K562 (cell line): ENCODE measurements at regions not wholly inside any gene's neighbourhood (a gene's known extent, or its start where the extent isn't known, plus 50 kb on each side); places are given as distances from the start of the nearest gene placed in this dataset.

Source experiments
- ATAC-seq: fragments of 200-7000 bp; cut with Tn5 transposase; 3 replicates; pipeline ENCODE4 v1.9.1; 2020; ENCODE audit warnings: moderate library complexity
- BruUV-seq: library from RNA; stranded (reverse); fragments of 400-500 nt; replicated peaks from 2 replicates; lab custom pipeline; 2021; lab: Mats Ljungman, UMichigan
- CTCF ChIA-PET: fragments of 300-600 bp; formaldehyde crosslinking; extraction: SDS; loops from one replicate; lab custom pipeline; 2021; ENCODE audit warnings: low intra/inter-chr PET ratio; lab: Yijun Ruan, JAX
- POLR2A ChIA-PET: fragments of 300-600, 350-650 bp; sonication (Branson Sonifier 250); formaldehyde crosslinking; extraction: SDS; loops from one replicate; lab custom pipeline; 2021; ENCODE audit warnings: antibody characterized with exemption, inconsistent platforms; lab: Yijun Ruan, JAX
- DNase-seq, 4 experiments: peaks; one replicate each; pipeline versions ENCODE4 v3.0.0 to v3.0.0-alpha.2; 2011 to 2018; ENCODE audit warnings: low spot score in 3 of 4, mixed read lengths in 3 of 4; ENCODE audit errors: extremely low read depth in 1 of 4
- FAIRE-seq: peaks from 2 replicates; lab custom pipeline; 2011; peaks lifted over from hg19 to GRCh38; lab: Jason Lieb, UNC
- H2AFZ ChIP-seq: 2 replicates; pipeline ENCODE4 v1.6.0; 2011; ENCODE audit warnings: low read depth, low read length, control low read depth, inconsistent platforms
- H3K27ac ChIP-seq: fragments of 200-600 bp; 3 replicates; pipeline ENCODE4 v1.8.0; 2011; ENCODE audit warnings: low read depth, mild to moderate bottlenecking, control low read depth, inconsistent platforms, low read length, moderate library complexity, mixed read lengths; ENCODE audit errors: extremely low read depth
- H3K27me3 ChIP-seq, 2 experiments: fragments of 300-600 bp in 1 of 2; 2 replicates in 1 of 2; 3 replicates in 1 of 2; pipeline versions ENCODE4 v1.6.0 to v1.8.0; 2011; ENCODE audit warnings: inconsistent platforms in 2 of 2, low read length in 2 of 2, mild to moderate bottlenecking in 1 of 2, mixed read lengths in 1 of 2, moderate library complexity in 1 of 2; ENCODE audit not compliant: control insufficient read depth in 2 of 2, insufficient read depth in 2 of 2
- H3K36me3 ChIP-seq: fragments of 300-600 bp; 3 replicates; pipeline ENCODE4 v1.8.0; 2011; ENCODE audit warnings: mild to moderate bottlenecking, low read length, inconsistent platforms; ENCODE audit not compliant: control insufficient read depth, insufficient read depth
- H3K4me1 ChIP-seq, 2 experiments: fragments of 200-600 bp in 1 of 2; replicated peaks in 1 of 2; 2 replicates in 1 of 2; 3 replicates in 1 of 2; pipeline versions ENCODE4 v1.5.1 to v1.8.0; 2011; ENCODE audit warnings: inconsistent platforms in 2 of 2, low read length in 2 of 2, mild to moderate bottlenecking in 1 of 2, mixed read lengths in 1 of 2, moderate library complexity in 1 of 2; ENCODE audit not compliant: control insufficient read depth in 2 of 2, insufficient read depth in 2 of 2
- H3K4me2 ChIP-seq: 2 replicates; pipeline ENCODE4 v1.6.1; 2011; ENCODE audit warnings: low read length, control low read depth, inconsistent platforms, mixed read lengths; ENCODE audit not compliant: insufficient read depth
- H3K4me3 ChIP-seq: fragments of 200-600 bp; sonication (generic), shearing (Covaris generic); 2 replicates; pipeline ENCODE4 v1.5.1; 2016; ENCODE audit warnings: control low read depth, inconsistent platforms
- H3K79me2 ChIP-seq: fragments of 200-600 bp; 3 replicates; pipeline ENCODE4 v1.8.0; 2011; ENCODE audit warnings: low read length, inconsistent platforms; ENCODE audit not compliant: control insufficient read depth, insufficient read depth
- H3K9ac ChIP-seq, 2 experiments: 2 replicates each; pipeline versions ENCODE4 v1.6.0 to v1.6.1; 2011; ENCODE audit warnings: low read depth in 2 of 2, low read length in 2 of 2, control low read depth in 1 of 2, inconsistent platforms in 1 of 2, mild to moderate bottlenecking in 1 of 2, mixed read lengths in 1 of 2; ENCODE audit not compliant: insufficient read depth in 1 of 2
- H3K9me1 ChIP-seq: one replicate; pipeline ENCODE4 v1.6.0; 2011; ENCODE audit warnings: inconsistent platforms, mild to moderate bottlenecking, low read length, moderate library complexity; ENCODE audit not compliant: control insufficient read depth, insufficient read depth
- H3K9me3 ChIP-seq: replicated peaks from 2 replicates; pipeline ENCODE4 v1.5.1; 2011; ENCODE audit warnings: low read depth, low read length, inconsistent platforms; ENCODE audit not compliant: control insufficient read depth, insufficient read depth
- H4K20me1 ChIP-seq: replicated peaks from 2 replicates; pipeline ENCODE4 v1.6.1; 2011; ENCODE audit warnings: low read length, inconsistent platforms, mixed read lengths; ENCODE audit not compliant: control insufficient read depth, insufficient read depth
- ETV6 ChIP-seq, 3 experiments: fragments of 150-350 bp in 1 of 3; sonication (generic) in 1 of 3; formaldehyde crosslinking in 1 of 3; IDR thresholded peaks; 2 replicates each; pipeline versions ENCODE4 v1.6.1 to v1.8.0; 2014 to 2022; ENCODE audit warnings: borderline replicate concordance in 2 of 3, low read depth in 2 of 3, antibody characterized with exemption in 1 of 3, low read length in 1 of 3, mild to moderate bottlenecking in 1 of 3, missing genetic modification reagents in 1 of 3
- HDAC1 ChIP-seq, 2 experiments: fragments of 450-650 bp; IDR thresholded peaks; 2 replicates each; pipeline ENCODE4 v1.6.1; 2016 to 2017; ENCODE audit warnings: inconsistent platforms in 1 of 2, mild to moderate bottlenecking in 1 of 2, moderate library complexity in 1 of 2
- WGBS: fragments of 100-300 bp; shearing (Covaris generic); methylation state at CpG from one replicate; pipeline ENCODE4 v1.1.6; 2016; ENCODE audit warnings: low coverage, mixed read lengths; ENCODE audit not compliant: insufficient coverage; ENCODE audit errors: missing lambda C conversion rate; 5-methylcytosine and 5-hydroxymethylcytosine counted together
- in situ Hi-C: fragments of 300-500 bp; cut with MboI; formaldehyde crosslinking; loops from 4 replicates; pipeline ENCODE4 v1.15.0; 2018; ENCODE audit warnings: inconsistent platforms, mixed read lengths
- intact Hi-C: fragments of 100-400 bp; cut with micrococcal nuclease; formaldehyde crosslinking; loops from 2 replicates; pipeline ENCODE4 v1.14.2; 2022
- TF ChIP-seq, protein P1 (sequence below): fragments of 150-350 bp; IDR thresholded peaks from 2 replicates; pipeline ENCODE4 v1.6.1; 2014; ENCODE audit warnings: low read depth, mild to moderate bottlenecking, low read length, borderline replicate concordance

DNA sequence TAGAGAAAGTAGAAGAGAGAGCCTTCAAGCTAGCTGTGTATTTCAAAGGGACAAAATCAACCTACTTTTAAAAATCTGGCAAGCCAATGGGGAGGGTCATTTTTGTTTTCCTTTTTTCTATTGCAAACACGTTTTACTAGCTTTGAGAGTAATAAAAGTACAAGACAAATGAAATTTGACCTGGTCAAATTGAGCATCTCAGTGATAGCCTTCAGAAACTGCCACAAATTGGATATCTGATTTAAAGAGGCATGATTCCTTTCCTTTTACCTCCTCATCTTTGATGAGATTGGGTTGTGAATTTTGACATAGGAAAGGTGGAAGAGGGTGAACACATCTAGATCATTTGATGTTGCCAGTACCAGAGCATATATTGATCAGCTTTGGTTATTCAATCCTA lies 53.6 kb upstream of the RBMS3 start:
- H2AFZ ChIP-seq, result no peak overlapping the region
- no peak for TF ChIP-seq HDAC1 (IDR thresholded peaks at IDR 0.05)
- TF ChIP-seq, protein P1, sequence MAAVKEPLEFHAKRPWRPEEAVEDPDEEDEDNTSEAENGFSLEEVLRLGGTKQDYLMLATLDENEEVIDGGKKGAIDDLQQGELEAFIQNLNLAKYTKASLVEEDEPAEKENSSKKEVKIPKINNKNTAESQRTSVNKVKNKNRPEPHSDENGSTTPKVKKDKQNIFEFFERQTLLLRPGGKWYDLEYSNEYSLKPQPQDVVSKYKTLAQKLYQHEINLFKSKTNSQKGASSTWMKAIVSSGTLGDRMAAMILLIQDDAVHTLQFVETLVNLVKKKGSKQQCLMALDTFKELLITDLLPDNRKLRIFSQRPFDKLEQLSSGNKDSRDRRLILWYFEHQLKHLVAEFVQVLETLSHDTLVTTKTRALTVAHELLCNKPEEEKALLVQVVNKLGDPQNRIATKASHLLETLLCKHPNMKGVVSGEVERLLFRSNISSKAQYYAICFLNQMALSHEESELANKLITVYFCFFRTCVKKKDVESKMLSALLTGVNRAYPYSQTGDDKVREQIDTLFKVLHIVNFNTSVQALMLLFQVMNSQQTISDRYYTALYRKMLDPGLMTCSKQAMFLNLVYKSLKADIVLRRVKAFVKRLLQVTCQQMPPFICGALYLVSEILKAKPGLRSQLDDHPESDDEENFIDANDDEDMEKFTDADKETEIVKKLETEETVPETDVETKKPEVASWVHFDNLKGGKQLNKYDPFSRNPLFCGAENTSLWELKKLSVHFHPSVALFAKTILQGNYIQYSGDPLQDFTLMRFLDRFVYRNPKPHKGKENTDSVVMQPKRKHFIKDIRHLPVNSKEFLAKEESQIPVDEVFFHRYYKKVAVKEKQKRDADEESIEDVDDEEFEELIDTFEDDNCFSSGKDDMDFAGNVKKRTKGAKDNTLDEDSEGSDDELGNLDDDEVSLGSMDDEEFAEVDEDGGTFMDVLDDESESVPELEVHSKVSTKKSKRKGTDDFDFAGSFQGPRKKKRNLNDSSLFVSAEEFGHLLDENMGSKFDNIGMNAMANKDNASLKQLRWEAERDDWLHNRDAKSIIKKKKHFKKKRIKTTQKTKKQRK, result no peak
- TF ChIP-seq ETV6 (IDR thresholded peaks at IDR 0.05; ENCODE audit: borderline replicate concordance in 1 of 2, low read depth in 2 of 2, low read length in 1 of 2), result no peak
- TF ChIP-seq ETV6 (CRISPR knock-in tag; IDR thresholded peaks at IDR 0.05; ENCODE audit: borderline replicate concordance), result no peak
- TF ChIP-seq, all 486 proteins: peak for 0
- Histone ChIP-seq H3K79me2 (no peaks in the 10 kb centered on the region), H4K20me1 (no peaks in the 10 kb centered on the region), H3K4me2 (no peak overlapping the region), H3K9me3 (no peaks in the 10 kb centered on the region), H3K4me1 (no peaks in the 10 kb centered on the region), H3K27ac (no peak overlapping the region), H3K9ac (no peak overlapping the region), H3K36me3 (no peaks in the 10 kb centered on the region), H3K9me1 (no peaks in the 10 kb centered on the region), H3K27me3 (no peaks in the 10 kb centered on the region), H3K4me3 (no peak overlapping the region)
- WGBS, result 0% methylated on average over 1 of the region's 1 CpG
- DNase-seq (no peak), FAIRE-seq (no peak), ATAC-seq (no peak)
- in situ Hi-C loops, result no loop called here
- intact Hi-C loops, result no loop called here
- no TSS peak for BruUV-seq
- CTCF ChIA-PET, result no interaction called here
- POLR2A ChIA-PET, result no interaction called here
